GM06990 (cell line): ENCODE measurements at regions not wholly inside any gene's neighbourhood (a gene's known extent, or its start where the extent isn't known, plus 50 kb on each side); places are given as distances from the start of the nearest gene placed in this dataset.

Experiments
- DNase-seq: peaks from one replicate; pipeline ENCODE4 v3.0.0-alpha.2; 2011; ENCODE audit not compliant: insufficient read length; ENCODE audit errors: extremely low read depth
- H3K27me3 ChIP-seq: replicated peaks from 2 replicates; pipeline ENCODE4 v1.6.0; 2011; ENCODE audit warnings: low read length; ENCODE audit not compliant: control insufficient read depth, insufficient read depth
- H3K36me3 ChIP-seq: 2 replicates; pipeline ENCODE4 v1.5.1; 2011; ENCODE audit warnings: low read length; ENCODE audit not compliant: control insufficient read depth, insufficient read depth
- H3K4me3 ChIP-seq: replicated peaks from 2 replicates; pipeline ENCODE4 v1.5.1; 2011; ENCODE audit warnings: low read depth, mild to moderate bottlenecking, control low read depth, low read length
- CTCF ChIP-seq: IDR thresholded peaks from 2 replicates; pipeline ENCODE4 v1.5.1; 2011; ENCODE audit warnings: low read length, control low read depth, mild to moderate bottlenecking, inconsistent platforms; ENCODE audit not compliant: insufficient read depth, poor library complexity, severe bottlenecking

- no peak for TF ChIP-seq CTCF
- no peak for DNase-seq
Observed at GRCh38 chr13:94921181-94921580, 208.8 kb upstream of the SOX21 start.

GRCh38 chr13:94920578-94920977, 208.2 kb upstream of the SOX21 start:
- Histone ChIP-seq H3K27me3 (no peaks in the 10 kb centered on the region; the same call in 1 of the 2 replicates), H3K36me3 (no peaks in the 10 kb centered on the region), H3K4me3 (no peak overlapping the region)
- no peak for TF ChIP-seq CTCF
- no peak for DNase-seq

More at GRCh38 chr13:94921181-94921580, 208.8 kb upstream of the SOX21 start:
- Histone ChIP-seq H3K36me3 (no peaks in the 10 kb centered on the region), H3K4me3 (no peak overlapping the region), H3K27me3 (no peaks in the 10 kb centered on the region; the same call in 1 of the 2 replicates)

- no peak for TF ChIP-seq CTCF
- H3K36me3 ChIP-seq, result no peaks in the 10 kb centered on the region
- no peak overlapping the region for H3K4me3 ChIP-seq
- no peak for DNase-seq
- no peaks in the 10 kb centered on the region; the same call in 1 of the 2 replicates for H3K27me3 ChIP-seq
Observed at GRCh38 chr13:94917824-94918223, 205.5 kb upstream of the SOX21 start.

GRCh38 chr13:94914895-94915294, 202.6 kb upstream of the SOX21 start:
- Histone ChIP-seq H3K36me3 (no peaks in the 10 kb centered on the region), H3K4me3 (no peak overlapping the region), H3K27me3 (no peaks in the 10 kb centered on the region; the same call in 1 of the 2 replicates)
- no peak for DNase-seq
- TF ChIP-seq CTCF, result no peak

- H3K36me3 ChIP-seq, result no peaks in the 10 kb centered on the region
- no peak for TF ChIP-seq CTCF
- no peaks in the 10 kb centered on the region; the same call in 1 of the 2 replicates for H3K27me3 ChIP-seq
- no peak for DNase-seq
- H3K4me3 ChIP-seq, result no peak overlapping the region
Observed at GRCh38 chr13:94906605-94907004, 194.3 kb upstream of the SOX21 start.
